GM12874 (cell line): ENCODE measurements at regions not wholly inside any gene's neighbourhood (a gene's known extent, or its start where the extent isn't known, plus 50 kb on each side); places are given as distances from the start of the nearest gene placed in this dataset.

ENCODE experiments used
- TF ChIP-seq, protein P1 (sequence below): IDR thresholded peaks from 2 replicates; pipeline ENCODE4 v1.5.1; 2011; ENCODE audit warnings: low read depth, mild to moderate bottlenecking, control low read depth, low read length, moderate library complexity; ENCODE audit not compliant: insufficient read depth

DNA sequence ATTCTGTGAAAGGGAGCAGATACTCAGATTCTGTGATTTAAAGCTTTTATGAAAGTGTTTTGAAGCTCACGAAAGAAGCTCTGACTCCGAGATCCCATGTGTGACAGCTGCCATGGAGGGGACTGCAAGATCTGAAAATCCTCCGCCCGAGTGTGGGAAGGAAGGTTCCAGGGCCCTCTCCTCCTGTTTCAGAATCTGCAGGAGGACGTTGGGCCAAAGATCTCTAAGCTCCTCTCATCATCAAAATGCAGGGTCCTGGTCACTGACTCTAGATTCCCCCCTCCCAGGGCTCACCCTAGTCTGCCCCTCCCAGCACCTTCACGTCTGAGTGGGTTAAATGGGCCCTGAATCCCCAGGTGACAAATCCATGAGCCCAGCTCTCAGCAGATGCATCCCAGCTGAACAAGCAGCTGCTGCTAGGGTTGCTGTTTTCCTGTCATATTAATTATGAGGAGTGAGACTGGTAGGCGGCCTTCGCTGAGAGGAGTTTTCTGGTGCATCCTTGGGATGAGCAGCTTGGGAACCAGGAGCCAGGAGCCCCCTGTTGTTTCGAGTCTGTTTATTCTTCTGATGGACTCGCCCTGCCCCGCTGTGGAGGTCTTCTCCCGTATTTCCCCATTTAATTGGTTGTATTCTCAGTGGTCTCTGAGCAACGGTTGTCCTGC lies 402.0 kb downstream of the MATN1 start:
- TF ChIP-seq, protein P1, sequence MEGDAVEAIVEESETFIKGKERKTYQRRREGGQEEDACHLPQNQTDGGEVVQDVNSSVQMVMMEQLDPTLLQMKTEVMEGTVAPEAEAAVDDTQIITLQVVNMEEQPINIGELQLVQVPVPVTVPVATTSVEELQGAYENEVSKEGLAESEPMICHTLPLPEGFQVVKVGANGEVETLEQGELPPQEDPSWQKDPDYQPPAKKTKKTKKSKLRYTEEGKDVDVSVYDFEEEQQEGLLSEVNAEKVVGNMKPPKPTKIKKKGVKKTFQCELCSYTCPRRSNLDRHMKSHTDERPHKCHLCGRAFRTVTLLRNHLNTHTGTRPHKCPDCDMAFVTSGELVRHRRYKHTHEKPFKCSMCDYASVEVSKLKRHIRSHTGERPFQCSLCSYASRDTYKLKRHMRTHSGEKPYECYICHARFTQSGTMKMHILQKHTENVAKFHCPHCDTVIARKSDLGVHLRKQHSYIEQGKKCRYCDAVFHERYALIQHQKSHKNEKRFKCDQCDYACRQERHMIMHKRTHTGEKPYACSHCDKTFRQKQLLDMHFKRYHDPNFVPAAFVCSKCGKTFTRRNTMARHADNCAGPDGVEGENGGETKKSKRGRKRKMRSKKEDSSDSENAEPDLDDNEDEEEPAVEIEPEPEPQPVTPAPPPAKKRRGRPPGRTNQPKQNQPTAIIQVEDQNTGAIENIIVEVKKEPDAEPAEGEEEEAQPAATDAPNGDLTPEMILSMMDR = no peak

DNA sequence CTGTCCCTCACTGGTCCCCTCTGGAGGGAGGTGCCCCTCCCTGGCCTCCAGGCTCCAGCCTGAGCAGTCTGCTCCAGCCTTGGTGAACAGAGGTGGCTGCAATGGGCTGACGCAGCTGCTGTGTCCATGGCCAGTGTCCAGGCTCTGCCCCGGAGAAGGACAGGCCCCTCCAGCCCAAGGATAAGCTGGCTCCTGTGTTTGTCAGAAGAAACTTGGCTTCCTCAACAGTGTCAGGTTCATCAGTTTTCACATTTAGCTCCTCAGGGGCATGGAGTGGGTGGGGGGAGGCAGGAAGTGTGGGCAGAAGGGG lies 402.8 kb downstream of the MATN1 start:
- TF ChIP-seq, protein P1 = no peak

DNA sequence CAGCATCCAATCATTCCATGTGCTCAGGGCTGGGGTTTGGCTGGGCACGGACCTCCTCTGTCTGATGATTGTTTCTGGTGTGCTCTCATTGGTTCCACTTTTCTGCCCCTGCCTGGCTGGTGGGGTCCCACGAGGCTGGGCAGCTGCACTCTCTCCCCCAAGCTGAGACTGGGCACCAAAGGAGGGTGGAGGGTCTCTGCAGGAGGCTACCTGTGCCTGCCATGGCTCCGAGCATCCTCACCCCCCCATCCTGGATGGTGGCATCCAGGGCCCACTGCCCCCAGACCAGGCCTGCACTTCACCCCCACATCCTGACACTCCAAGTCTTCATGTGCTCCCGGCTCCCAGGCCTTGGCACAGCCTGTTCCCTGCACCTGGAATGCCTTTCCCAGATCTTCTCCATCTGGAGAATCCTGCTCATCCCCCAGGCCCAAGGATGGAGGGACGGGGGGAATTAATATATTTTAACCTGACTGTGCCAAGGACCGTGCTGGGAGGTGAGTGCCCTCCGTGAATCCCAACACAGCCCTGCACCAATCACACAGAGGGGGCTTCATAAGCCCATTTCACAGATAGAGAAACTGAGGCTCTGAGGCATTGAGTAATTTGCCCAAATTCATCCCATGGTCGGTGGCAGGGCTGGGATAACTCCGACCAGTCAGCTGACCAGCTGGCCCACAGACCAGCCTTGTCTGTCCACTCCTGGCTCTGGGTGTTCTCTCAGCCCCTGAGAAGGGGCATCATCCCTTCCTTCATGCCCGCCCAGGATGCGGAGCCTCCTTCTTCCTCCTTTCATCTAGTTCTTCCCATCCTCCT lies 403.4 kb downstream of the MATN1 start:
- TF ChIP-seq, protein P1 = no peak

DNA sequence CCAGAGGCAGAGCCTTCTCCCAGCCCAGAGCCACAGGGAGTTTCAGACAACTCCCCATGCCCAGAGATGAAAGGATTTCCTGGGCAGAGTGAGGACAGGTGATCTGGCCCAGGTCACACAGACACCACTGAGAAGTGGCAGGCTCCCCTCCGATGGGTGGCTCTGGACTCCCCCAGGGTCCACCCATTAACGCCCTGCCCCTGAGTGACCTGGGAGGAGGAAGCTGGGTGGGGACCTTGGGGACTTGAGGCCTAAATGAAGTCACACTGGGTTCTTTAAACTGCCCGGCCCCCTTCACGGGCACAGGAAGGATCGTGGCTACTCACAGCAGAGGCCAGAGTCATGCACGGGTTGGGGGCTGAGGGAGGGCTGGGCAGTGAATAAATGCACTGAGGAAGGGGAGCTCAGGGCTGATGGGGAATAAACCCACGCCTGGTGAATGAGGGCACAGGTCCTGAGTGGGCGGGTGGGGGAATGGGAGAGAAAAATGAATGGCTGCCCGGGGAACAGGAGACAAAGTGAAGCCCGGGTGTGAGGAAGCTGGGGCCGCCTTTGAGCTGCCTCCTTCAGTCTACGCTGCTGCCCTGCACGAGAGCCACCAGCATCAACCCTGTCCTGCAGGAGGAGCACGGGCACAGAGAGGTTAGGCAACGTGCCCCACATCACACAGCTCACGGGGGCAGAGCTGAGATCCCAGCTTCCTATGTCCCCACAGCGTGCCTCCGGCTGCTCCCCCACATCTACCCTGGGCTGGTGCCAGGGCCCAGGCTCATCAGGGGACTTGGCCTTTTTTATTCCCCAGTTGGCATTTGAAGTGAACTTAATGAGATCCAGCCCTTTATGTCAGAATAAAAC lies 404.3 kb downstream of the MATN1 start:
- TF ChIP-seq, protein P1 = no peak

DNA sequence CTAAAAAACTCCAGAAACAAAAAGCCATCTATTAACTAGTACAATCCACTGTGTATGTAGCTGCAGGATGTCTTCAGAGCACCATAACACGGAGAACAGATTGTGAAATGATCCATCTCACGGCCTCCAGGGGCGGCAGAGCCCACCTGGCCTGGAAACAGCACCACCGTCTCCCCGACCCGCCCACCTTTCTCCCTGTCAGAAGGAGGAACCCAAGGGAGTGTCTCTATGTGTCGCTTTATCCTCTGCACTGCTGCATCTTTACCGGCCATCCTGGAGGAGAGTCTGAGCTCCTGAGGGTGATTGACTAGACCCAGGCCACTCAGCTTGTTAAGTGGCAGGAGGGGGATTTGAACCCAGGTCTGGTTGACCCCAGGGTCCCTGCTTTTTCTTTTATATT lies 405.0 kb downstream of the MATN1 start:
- TF ChIP-seq, protein P1 = no peak

DNA sequence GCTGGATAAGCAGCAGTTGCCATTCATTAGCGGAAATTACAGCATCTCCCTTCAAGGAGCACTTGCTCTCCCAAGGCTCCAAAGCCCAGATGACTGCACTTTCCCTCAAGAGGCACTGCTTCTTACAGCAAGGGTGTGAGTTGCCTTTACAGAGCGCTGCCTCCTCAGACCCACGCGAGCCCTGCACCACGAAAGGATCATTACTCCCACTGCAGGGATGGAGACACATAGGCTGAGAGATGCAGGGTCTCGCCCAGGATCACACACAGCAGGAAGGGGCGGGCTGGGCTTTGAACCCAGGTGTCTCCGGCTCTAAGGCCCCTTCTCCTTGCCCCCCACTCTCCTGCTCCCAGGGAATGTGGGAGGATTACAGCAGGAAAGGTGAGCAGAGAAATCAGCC lies 405.5 kb downstream of the MATN1 start:
- TF ChIP-seq, protein P1 = no peak

DNA sequence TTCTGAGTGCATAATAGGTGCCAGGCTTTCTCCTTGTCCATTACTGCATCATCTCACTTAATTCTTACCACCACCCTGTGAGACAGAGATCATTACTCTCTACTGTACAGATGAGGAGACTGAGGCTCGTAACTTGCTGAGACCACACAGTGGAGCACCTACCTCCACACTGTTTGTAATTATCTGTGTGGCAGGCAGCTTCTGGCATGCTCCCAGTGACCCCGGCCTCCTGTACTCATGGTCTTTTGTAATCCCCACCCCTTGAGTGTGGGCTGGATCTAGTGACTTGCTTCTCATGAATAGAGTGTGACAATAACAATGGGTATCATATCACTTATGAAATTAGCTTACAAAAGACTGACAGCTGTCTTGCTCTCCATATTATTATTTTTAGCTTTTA lies 407.3 kb downstream of the MATN1 start:
- TF ChIP-seq, protein P1 = no peak
